HepG2 (cell line): ENCODE measurements at regions not wholly inside any gene's neighbourhood (a gene's known extent, or its start where the extent isn't known, plus 50 kb on each side); places are given as distances from the start of the nearest gene placed in this dataset.

Experiments used
- CHD2 ChIP-seq: IDR thresholded peaks from 2 replicates; pipeline ENCODE4 v1.6.1; 2011; ENCODE audit warnings: low read depth, low read length, improper control_type of control experiment
- PHF8 ChIP-seq: sonication (generic); formaldehyde crosslinking; IDR thresholded peaks from 2 replicates; pipeline ENCODE4 v1.5.0; 2020; ENCODE audit warnings: missing genetic modification reagents
- THRA ChIP-seq: sonication (generic); formaldehyde crosslinking; IDR thresholded peaks from 2 replicates; pipeline ENCODE4 v1.4.0; 2020; ENCODE audit warnings: missing genetic modification reagents, borderline replicate concordance

- TF ChIP-seq PHF8 (CRISPR knock-in tag) (no peak), CHD2 (no peak), THRA (CRISPR knock-in tag) (no peak)
Measured at GRCh38 chr6:85241498-85242052, 208.3 kb upstream of the NT5E start.
